SJCRH30 (cell line): ENCODE measurements at regions not wholly inside any gene's neighbourhood (a gene's known extent, or its start where the extent isn't known, plus 50 kb on each side); places are given as distances from the start of the nearest gene placed in this dataset.
A peak's percentile ranks its signal among the peaks of the same experiment; 100 is the strongest.

Source experiments
- DNase-seq, 2 experiments: peaks; one replicate each; pipeline ENCODE4 v3.0.0-alpha.2; 2015 to 2020
- H3K27ac ChIP-seq: fragments of 250-450 bp; sonication (Bioruptor Pico); 2 replicates; pipeline ENCODE4 v1.5.1; 2020; ENCODE audit warnings: mild to moderate bottlenecking, moderate library complexity
- H3K27me3 ChIP-seq: fragments of 250-450 bp; sonication (Bioruptor Pico); 2 replicates; pipeline ENCODE4 v1.5.1; 2020; ENCODE audit warnings: mild to moderate bottlenecking, moderate library complexity
- H3K36me3 ChIP-seq: fragments of 250-450 bp; sonication (Bioruptor Pico); 2 replicates; pipeline ENCODE4 v1.5.1; 2020; ENCODE audit warnings: mild to moderate bottlenecking, moderate library complexity
- H3K4me1 ChIP-seq: fragments of 250-450 bp; sonication (Bioruptor Pico); 2 replicates; pipeline ENCODE4 v1.5.1; 2020; ENCODE audit warnings: mild to moderate bottlenecking, moderate library complexity
- H3K4me3 ChIP-seq: fragments of 250-450 bp; sonication (Bioruptor Pico); 2 replicates; pipeline ENCODE4 v1.5.1; 2020; ENCODE audit warnings: mild to moderate bottlenecking, moderate library complexity
- H3K9me3 ChIP-seq: fragments of 250-450 bp; sonication (Bioruptor Pico); replicated peaks from 2 replicates; pipeline ENCODE4 v1.5.1; 2020; ENCODE audit warnings: mild to moderate bottlenecking, moderate library complexity

DNA sequence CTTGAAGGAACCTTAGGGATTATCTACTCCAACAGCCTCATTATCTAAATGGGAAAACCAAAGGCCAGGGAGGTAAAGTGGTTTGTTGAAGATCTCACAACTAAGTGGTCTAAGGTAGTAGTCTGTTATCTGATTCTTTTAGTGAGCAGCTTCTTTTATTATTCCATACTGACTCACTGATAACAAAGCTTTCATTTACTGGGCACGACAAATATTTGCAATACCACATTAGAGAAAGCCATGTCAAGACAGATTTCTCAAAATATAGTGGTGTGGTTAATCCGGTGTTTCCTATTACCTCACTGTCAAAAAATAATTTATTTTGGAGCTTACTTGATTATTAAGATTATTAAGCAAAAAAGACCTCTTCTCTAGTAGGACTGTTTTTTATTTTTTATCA, 369.1 kb downstream of the S1PR1 start:
- Histone ChIP-seq H3K27ac (no peak overlapping the region), H3K4me3 (no peak overlapping the region), H3K9me3 (no peaks in the 10 kb centered on the region), H3K27me3 (no peaks in the 10 kb centered on the region), H3K36me3 (no peaks in the 10 kb centered on the region), H3K4me1 (no peaks in the 10 kb centered on the region)
- no peak for DNase-seq

DNA sequence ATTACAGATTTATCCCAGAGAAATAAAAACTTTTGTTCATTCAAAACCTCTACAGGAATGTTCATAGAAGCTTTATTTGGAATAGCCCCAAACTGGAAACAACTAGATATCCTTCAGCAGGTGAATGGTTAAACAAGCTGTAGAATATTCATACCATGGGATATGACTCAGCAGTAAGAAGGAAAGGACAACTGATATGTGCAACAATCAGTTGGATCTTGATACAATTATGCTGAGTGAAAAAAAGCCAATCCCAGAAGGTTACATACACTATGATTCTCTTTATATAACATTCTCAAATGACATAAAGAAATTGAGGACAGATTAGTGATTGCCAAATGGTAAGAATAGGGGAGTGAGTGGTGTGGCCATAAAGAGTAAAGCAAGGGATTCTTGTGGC, 376.7 kb downstream of the S1PR1 start:
- DNase-seq = no peak
- H3K27me3 ChIP-seq = no peaks in the 10 kb centered on the region

DNA sequence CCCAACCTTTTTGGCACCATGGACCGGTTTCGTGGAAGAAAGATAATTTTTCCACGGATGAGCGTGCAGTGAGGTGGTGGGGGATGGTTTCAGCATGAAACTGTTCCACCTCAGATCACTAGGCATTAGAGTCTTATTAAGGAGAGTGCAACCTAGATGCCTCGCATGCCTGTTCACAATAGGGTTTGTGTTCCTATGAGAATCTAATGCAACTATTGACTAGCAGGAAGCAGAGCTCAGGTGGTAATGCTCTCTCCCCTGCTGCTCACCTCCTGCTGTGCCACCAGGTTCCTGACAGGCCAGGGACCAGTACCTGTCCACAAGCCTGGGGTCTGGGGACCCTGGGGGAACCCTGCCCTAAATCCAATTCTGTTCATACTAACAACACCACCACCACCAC, 377.8 kb downstream of the OLFM3 start:
- Histone ChIP-seq H3K4me3 (no peak overlapping the region), H3K36me3 (no peaks in the 10 kb centered on the region), H3K27me3 (no peaks in the 10 kb centered on the region), H3K27ac (no peak overlapping the region), H3K4me1 (no peaks in the 10 kb centered on the region), H3K9me3 (no peaks in the 10 kb centered on the region)
- no peak for DNase-seq

More for the DNA sequence above, 376.7 kb downstream of the S1PR1 start:
- Histone ChIP-seq H3K4me3 (no peak overlapping the region), H3K9me3 (no peaks in the 10 kb centered on the region), H3K4me1 (no peaks in the 10 kb centered on the region), H3K27ac (no peak overlapping the region), H3K36me3 (no peaks in the 10 kb centered on the region)

DNA sequence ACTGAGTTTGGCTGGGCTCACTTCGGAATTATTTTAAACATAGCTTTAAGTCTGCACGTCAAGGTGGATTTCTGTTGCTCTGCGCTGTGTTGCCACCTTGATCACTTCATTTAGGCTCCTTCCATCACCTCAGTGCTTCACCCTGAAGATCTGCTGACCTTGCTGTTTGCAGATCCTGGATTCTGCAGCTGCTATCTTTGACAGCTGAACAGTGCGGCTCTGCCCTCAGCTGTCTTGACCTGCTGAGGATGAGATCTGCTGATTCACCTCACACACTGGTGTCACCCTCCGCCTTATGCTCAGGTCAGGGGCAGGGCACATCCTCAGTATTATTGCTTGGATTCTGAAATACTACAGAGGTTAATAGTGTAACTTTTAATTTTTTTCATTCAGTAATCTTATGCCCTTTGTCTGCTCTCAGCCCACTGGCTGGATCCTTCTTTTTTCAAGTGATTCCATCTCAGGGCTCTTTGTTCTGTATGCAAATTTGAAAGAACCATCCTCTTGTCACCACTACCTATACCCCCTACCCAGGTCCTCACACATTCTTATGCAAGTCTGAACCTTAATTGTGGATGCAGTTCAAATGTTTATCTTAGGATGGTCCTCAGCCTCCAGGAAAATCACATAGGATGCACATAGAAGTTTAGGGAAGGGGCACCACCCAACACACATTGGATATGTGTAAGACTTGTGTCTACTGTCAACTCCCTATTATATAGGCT, 364.0 kb downstream of the OLFM3 start:
- DNase-seq = peak; percentile 31 to 58
- no peak overlapping the region; the same call in 1 of the 2 replicates for H3K27ac ChIP-seq
- H3K27me3 ChIP-seq = no peaks in the 10 kb centered on the region

DNA sequence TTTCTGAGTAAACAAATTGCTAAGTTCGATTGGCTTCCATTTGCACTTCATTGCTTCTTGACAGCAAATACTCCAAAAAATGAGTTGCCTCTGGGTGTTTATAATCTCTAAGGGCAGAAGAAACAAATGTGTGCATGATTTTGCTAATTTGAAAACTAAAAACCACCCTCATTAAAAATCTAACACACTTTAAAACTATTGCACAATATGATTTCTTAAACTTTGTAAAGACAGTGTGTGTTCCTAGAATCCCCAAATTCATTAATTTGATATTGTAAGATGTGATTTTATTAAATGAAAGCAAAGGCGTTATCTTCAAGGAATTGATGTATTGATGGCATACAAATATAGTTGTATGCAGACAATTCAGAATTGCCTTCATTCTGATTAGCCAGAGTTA, 350.9 kb downstream of the OLFM3 start:
- H3K4me1 ChIP-seq = no peaks in the 10 kb centered on the region
- no peak for DNase-seq
- H3K36me3 ChIP-seq = no peaks in the 10 kb centered on the region
- no peak overlapping the region for H3K27ac ChIP-seq
- H3K27me3 ChIP-seq = no peaks in the 10 kb centered on the region
- no peaks in the 10 kb centered on the region for H3K9me3 ChIP-seq
- H3K4me3 ChIP-seq = no peak overlapping the region

More for the DNA sequence above, 364.0 kb downstream of the OLFM3 start:
- Histone ChIP-seq H3K9me3 (no peaks in the 10 kb centered on the region), H3K4me3 (no peak overlapping the region), H3K36me3 (no peaks in the 10 kb centered on the region), H3K4me1 (peaks cover 8% of the 10 kb centered on the region)

DNA sequence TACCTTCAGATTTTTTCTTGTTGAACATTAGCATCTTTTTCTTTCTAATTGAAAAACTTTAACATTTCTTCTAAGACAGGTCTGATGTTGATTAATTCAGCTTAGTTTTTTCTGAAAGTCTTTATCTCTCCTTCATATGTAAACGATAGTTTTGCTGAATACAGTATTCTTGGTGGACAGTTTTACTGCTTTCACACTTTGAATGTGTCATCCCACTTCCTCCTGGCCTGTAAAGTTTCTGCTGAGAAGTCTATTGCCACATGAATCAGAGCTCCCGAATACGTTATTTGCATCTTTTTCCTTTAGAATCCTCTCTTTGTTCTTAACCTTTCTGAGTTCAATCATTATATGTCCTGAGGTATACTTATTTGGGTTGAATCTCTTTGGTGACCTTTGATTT, 344.2 kb downstream of the OLFM3 start:
- Histone ChIP-seq H3K9me3 (0 out of 2 replicates have a peak, but pooled peaks cover 5% of the 10 kb centered on the region), H3K4me3 (no peak overlapping the region), H3K27ac (no peak overlapping the region), H3K27me3 (no peaks in the 10 kb centered on the region), H3K4me1 (no peaks in the 10 kb centered on the region), H3K36me3 (no peaks in the 10 kb centered on the region)
- DNase-seq = no peak

DNA sequence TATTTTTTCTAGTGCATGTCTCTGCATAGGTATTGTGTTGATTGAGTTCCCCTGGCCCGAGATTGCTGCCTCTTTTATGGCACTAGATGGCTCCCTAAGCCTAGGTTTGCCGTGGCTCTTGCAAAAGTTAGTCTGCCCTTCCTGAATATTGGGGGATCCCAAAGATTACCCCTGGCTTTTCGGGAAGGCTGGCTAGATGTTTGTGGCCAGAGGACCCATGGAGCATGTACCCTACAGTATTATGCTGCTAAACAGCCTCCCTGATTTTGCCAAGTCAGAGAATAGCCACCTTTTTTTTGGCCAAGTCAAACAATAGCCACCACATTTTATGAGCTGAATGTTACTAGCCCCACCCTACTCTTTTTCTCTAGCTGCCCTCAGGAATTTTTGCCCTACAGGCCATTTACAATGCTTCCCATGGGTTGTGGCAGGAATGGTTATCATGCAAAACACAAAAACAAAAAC, 343.2 kb downstream of the OLFM3 start:
- Histone ChIP-seq H3K4me3 (no peak overlapping the region), H3K4me1 (no peaks in the 10 kb centered on the region), H3K9me3 (0 out of 2 replicates have a peak, but pooled peaks cover 5% of the 10 kb centered on the region), H3K27ac (no peak overlapping the region), H3K36me3 (no peaks in the 10 kb centered on the region), H3K27me3 (no peaks in the 10 kb centered on the region)
- peak; percentile 7 to 41 for DNase-seq

DNA sequence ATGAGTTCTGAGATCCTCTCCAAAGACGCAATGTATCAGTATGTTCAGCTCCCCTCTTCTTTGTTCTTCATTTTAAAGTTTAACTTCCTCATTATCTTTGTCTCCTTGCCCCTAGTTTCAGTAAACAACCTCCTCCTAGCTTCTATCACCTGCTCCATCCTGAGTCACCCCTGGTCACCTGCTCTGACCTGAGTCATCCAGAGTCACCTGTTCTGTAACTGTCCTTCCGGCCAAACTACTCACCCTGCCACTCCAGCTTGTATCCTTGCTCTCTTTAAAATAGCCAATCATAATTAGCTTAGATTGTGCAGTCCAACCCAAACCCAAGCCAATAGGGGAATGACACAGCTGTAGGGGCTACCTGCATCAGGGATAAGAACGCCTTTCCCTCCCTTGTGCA, 332.0 kb downstream of the OLFM3 start:
- H3K27me3 ChIP-seq = no peaks in the 10 kb centered on the region
- no peak overlapping the region for H3K27ac ChIP-seq
- H3K4me1 ChIP-seq = no peaks in the 10 kb centered on the region
- no peaks in the 10 kb centered on the region for H3K9me3 ChIP-seq
- no peak overlapping the region for H3K4me3 ChIP-seq
- DNase-seq = no peak
- H3K36me3 ChIP-seq = no peaks in the 10 kb centered on the region

DNA sequence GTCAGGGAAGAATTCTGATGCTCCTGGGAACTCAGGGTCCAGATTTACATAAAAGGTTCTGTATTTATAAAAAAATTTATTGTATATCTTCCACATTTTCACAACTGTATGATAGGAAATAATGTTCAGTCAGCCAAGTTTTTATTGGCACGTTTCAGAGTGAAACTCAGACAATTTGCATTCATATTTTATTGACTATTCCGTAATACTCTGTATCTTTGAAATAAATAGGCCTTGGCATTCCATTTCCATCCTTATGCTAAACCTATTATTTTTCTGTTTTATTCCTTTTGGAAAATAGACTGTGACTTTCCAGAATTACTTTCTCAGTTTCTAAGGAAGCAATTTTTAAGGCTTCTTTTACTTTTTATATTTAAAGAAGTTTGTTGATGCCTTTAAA, 329.0 kb downstream of the OLFM3 start:
- DNase-seq = no peak
- H3K27me3 ChIP-seq = no peaks in the 10 kb centered on the region
- no peak overlapping the region for H3K27ac ChIP-seq
- no peaks in the 10 kb centered on the region for H3K36me3 ChIP-seq
- H3K9me3 ChIP-seq = no peaks in the 10 kb centered on the region
- no peaks in the 10 kb centered on the region for H3K4me1 ChIP-seq
- no peak overlapping the region for H3K4me3 ChIP-seq

DNA sequence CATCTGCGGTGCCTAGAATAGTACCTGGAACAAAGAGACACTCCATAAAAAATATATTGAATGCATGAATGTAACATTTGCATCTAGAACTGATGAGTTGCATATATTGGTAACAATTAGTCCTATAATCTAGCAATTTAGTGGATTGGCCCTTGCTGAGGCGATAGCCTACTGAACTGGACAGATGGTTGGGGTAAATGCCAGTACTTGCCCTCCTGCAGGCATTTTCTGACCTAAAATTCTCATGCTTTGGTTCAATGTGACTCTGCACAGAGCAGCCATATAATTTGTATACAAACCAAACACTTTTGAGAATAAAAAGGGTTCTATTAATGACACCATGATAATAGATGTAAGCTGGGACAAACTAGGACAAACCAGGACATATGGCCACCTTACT, 313.6 kb downstream of the OLFM3 start:
- no peaks in the 10 kb centered on the region for H3K4me1 ChIP-seq
- DNase-seq = no peak
- H3K4me3 ChIP-seq = no peak overlapping the region
- no peak overlapping the region for H3K27ac ChIP-seq
- H3K27me3 ChIP-seq = no peaks in the 10 kb centered on the region
- no peaks in the 10 kb centered on the region for H3K36me3 ChIP-seq
- H3K9me3 ChIP-seq = no peaks in the 10 kb centered on the region

DNA sequence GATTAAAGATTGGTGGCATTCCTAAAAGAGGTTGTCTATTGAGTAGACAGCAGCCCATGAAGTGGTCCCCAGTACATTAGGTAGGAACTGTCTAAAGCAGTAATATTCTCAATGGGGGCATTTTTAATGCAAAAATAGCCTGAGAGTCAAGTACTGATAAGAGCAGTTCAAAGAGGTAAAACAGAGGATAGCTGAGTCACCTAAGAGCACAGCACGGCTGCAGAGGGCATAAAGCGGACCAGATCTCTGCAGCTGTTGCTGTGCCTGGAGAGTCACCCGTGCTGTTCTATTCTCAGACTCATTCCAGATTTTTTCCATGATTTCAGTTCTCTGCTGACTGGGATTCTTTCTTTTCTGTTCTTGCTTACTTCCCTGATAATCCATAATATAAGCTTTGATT, 313.2 kb downstream of the OLFM3 start:
- no peaks in the 10 kb centered on the region for H3K36me3 ChIP-seq
- H3K27ac ChIP-seq = no peak overlapping the region
- no peaks in the 10 kb centered on the region for H3K4me1 ChIP-seq
- DNase-seq = peak; percentile 11 to 49
- no peaks in the 10 kb centered on the region for H3K27me3 ChIP-seq
- H3K9me3 ChIP-seq = no peaks in the 10 kb centered on the region
- H3K4me3 ChIP-seq = no peak overlapping the region

DNA sequence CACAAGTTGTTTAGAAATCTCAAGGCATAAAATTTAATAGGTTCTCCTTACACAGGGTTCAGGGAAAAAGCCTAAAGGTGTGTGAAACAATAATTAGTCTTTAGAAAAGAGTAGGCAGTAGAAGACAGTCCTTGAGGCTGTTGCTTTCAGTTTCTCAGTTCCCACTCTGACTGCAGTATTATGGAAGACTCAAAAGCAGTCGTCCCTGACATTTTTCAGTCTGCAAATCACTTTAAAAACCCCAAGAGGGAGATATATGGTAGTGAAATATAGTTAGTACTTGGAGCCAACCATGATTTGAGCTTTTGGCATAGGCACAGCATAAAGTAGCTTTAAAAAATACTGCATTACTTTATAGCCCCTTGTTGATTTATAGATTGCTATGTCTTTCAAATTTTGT, 299.7 kb downstream of the OLFM3 start:
- H3K27me3 ChIP-seq = no peaks in the 10 kb centered on the region

DNA sequence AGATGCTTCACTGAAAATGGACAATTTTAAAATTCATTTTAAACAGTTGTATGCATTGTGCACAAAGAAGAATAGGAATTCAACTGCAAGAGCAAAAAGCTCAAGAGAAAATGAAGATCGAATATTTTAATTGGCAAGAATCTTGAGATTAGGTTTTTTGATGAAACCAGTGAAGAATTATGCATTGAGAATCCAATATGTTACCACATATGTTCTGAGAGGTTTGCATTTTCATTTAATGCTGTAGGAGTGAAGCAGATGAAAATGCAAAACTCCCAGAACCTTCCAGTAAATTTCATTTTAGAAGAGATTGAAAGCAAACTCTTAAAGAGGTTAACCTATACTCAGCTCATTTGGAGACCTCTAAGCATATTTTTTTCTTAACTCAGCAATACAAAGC, 298.0 kb downstream of the OLFM3 start:
- H3K4me3 ChIP-seq = no peak overlapping the region
- H3K9me3 ChIP-seq = no peaks in the 10 kb centered on the region
- no peaks in the 10 kb centered on the region for H3K27me3 ChIP-seq
- no peaks in the 10 kb centered on the region for H3K4me1 ChIP-seq
- no peak for DNase-seq
- no peaks in the 10 kb centered on the region for H3K36me3 ChIP-seq
- no peak overlapping the region for H3K27ac ChIP-seq

More for the DNA sequence above, 299.7 kb downstream of the OLFM3 start:
- H3K9me3 ChIP-seq = no peaks in the 10 kb centered on the region
- no peaks in the 10 kb centered on the region for H3K36me3 ChIP-seq
- no peaks in the 10 kb centered on the region for H3K4me1 ChIP-seq
- no peak for DNase-seq
- H3K27ac ChIP-seq = no peak overlapping the region
- no peak overlapping the region for H3K4me3 ChIP-seq

DNA sequence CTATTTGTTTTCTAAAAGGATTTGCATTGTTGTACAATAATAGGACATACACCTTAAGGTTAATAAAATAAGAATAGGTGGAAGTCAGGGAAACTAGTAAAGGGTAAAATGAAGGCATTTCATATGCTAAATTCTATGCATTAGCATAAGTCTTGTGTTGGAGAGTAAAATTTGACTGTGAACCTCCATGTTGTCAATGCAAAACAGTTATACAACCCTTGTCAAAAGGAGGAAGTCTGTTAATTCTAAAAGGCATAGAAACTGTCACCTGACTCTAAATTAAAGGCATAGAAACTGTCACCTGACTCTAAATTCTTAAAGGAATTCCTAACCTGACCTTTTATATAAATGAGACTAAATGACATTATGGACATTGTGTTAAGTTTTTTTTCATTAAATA, 291.8 kb downstream of the OLFM3 start:
- no peak for DNase-seq
- Histone ChIP-seq H3K36me3 (no peaks in the 10 kb centered on the region), H3K27ac (no peak overlapping the region), H3K4me1 (no peaks in the 10 kb centered on the region), H3K27me3 (no peaks in the 10 kb centered on the region), H3K9me3 (no peaks in the 10 kb centered on the region), H3K4me3 (no peak overlapping the region)

DNA sequence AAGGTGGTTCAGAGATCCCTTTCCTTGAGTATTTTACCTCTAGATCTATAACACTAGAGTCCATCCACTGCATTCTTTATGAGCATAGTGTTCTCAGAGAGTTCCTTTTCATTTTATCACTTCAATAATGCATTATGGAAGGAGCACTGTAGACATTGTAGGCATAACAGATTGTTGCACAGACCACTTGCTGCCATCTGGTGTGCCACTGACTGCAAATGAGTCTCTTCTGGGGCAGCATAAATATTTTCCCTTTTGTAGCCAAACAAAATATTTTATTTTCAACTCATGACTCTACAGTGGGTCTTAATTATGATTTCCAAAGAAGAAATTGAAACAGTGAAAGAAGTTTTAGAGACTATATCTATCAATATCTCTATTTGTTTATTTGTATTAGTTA, 290.4 kb downstream of the OLFM3 start:
- H3K27me3 ChIP-seq = no peaks in the 10 kb centered on the region

DNA sequence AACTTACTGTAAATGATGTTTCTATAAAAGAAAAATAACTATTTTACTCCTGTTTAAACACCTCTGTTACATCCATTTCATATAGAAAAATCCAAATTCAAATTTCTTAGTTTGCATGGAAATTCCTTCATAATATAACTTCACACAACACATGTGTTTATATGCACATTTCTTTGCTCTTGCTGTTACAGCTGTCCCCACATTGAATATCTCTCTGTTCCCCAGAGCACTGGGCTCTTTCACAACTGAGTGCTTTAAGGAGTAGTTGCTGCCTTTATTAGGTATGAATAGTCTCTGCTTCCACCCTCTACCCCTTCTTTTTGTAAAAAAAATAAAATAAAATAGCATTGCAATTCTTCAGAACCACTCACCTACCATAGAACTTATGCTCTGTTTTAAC, 287.0 kb downstream of the OLFM3 start:
- Histone ChIP-seq H3K9me3 (no peaks in the 10 kb centered on the region), H3K4me1 (no peaks in the 10 kb centered on the region), H3K36me3 (no peaks in the 10 kb centered on the region), H3K27me3 (no peaks in the 10 kb centered on the region), H3K27ac (no peak overlapping the region), H3K4me3 (no peak overlapping the region)
- DNase-seq = no peak

More for the DNA sequence above, 290.4 kb downstream of the OLFM3 start:
- Histone ChIP-seq H3K36me3 (no peaks in the 10 kb centered on the region), H3K27ac (no peak overlapping the region), H3K9me3 (no peaks in the 10 kb centered on the region), H3K4me3 (no peak overlapping the region), H3K4me1 (no peaks in the 10 kb centered on the region)
- no peak for DNase-seq
